ENCODE measurements at regions not wholly inside any gene's neighbourhood (a gene's known extent, or its start where the extent isn't known, plus 50 kb on each side); places are given as distances from the start of the nearest gene placed in this dataset.
A peak's percentile ranks its signal among the peaks of the same experiment; 100 is the strongest.

- H3K9me3 Mint-ChIP-seq: peaks cover 6% of the 10 kb centered on the region; the same call in 1 of the 2 replicates
- POLR2A ChIA-PET: no interaction called here
- no peak overlapping the region for H3K4me3 Mint-ChIP-seq
- DNase-seq (ENCODE audit: low spot score) (no peak), ATAC-seq (no peak)
- CTCF ChIA-PET: no interaction called here
- peaks cover 18% of the 10 kb centered on the region for H3K4me1 Mint-ChIP-seq
- no peaks in the 10 kb centered on the region for H3K36me3 Mint-ChIP-seq
- TF ChIP-seq ZNF317 (CRISPR knock-in tag; IDR thresholded peaks at IDR 0.05; ENCODE audit: borderline replicate concordance, low read depth) (no peak), ZNF219 (CRISPR knock-in tag; IDR thresholded peaks at IDR 0.05; ENCODE audit: borderline replicate concordance) (no peak), TP53 (CRISPR knock-in tag; IDR thresholded peaks at IDR 0.05) (no peak), ZNF396 (CRISPR knock-in tag; IDR thresholded peaks at IDR 0.05; ENCODE audit: borderline replicate concordance) (no peak), JAZF1 (CRISPR knock-in tag; IDR thresholded peaks at IDR 0.05) (no peak), JUN (CRISPR knock-in tag; IDR thresholded peaks at IDR 0.05) (no peak), FOXP1 (CRISPR knock-in tag; IDR thresholded peaks at IDR 0.05; ENCODE audit: borderline replicate concordance) (no peak), ELF4 (CRISPR knock-in tag; IDR thresholded peaks at IDR 0.05; ENCODE audit: low read depth) (no peak), RELA (CRISPR knock-in tag; IDR thresholded peaks at IDR 0.05; ENCODE audit: borderline replicate concordance) (no peak), GTF2I (CRISPR knock-in tag; conservative IDR thresholded peaks at IDR 0.05) (no peak), USF1 (CRISPR knock-in tag; IDR thresholded peaks at IDR 0.05) (no peak), ZNF232 (CRISPR knock-in tag; IDR thresholded peaks at IDR 0.05) (no peak), GRHL2 (CRISPR knock-in tag; IDR thresholded peaks at IDR 0.05; ENCODE audit: insufficient replicate concordance, severe bottlenecking) (no peak), ATF2 (CRISPR knock-in tag; IDR thresholded peaks at IDR 0.05; ENCODE audit: borderline replicate concordance, low read depth) (no peak), PRDM15 (CRISPR knock-in tag; IDR thresholded peaks at IDR 0.05) (no peak)
- no peaks in the 10 kb centered on the region for H3K27me3 Mint-ChIP-seq (ENCODE audit: low read depth)
- no peak overlapping the region for H3K27ac Mint-ChIP-seq
Measured at GRCh38 chr1:70581661-70582060, 170.6 kb downstream of the CTH start.

GRCh38 chr1:70583522-70583921 is 172.5 kb downstream of the CTH start:
- ChIA-PET CTCF (no interaction called here), POLR2A (no interaction called here)
- H3K9me3 Mint-ChIP-seq: peaks cover 11% of the 10 kb centered on the region
- H3K36me3 Mint-ChIP-seq: peaks cover 5% of the 10 kb centered on the region
- no peak for TF ChIP-seq ELF4 (CRISPR knock-in tag; IDR thresholded peaks at IDR 0.05; ENCODE audit: low read depth)
- no peak overlapping the region for H3K4me3 Mint-ChIP-seq
- DNase-seq (ENCODE audit: low spot score): no peak
- H3K27me3 Mint-ChIP-seq (ENCODE audit: low read depth): no peaks in the 10 kb centered on the region
- no peak overlapping the region for H3K27ac Mint-ChIP-seq
- peak; percentile 33; the same call in 1 of the 2 replicates for ATAC-seq
- H3K4me1 Mint-ChIP-seq: peaks cover 37% of the 10 kb centered on the region

- Mint-ChIP-seq H3K36me3 (peaks cover 24% of the 10 kb centered on the region), H3K4me1 (peaks cover 43% of the 10 kb centered on the region), H3K27ac (0 out of 2 replicates have a peak overlapping the region, but pooled peaks have one; percentile 27), H3K4me3 (no peak overlapping the region; the same call in 1 of the 2 replicates), H3K27me3 (ENCODE audit: low read depth) (no peaks in the 10 kb centered on the region), H3K9me3 (peaks cover 30% of the 10 kb centered on the region)
- ChIA-PET POLR2A (no interaction called here), CTCF (interaction anchor here (0.6 kb wide), 1 partner anchor 32 kb away, joined by 3 read pairs; no protein-coding TSS in a partner anchor)
- ATAC-seq (peak; percentile 77), DNase-seq (ENCODE audit: low spot score) (no peak)
- TF ChIP-seq E2F1 (CRISPR knock-in tag; IDR thresholded peaks at IDR 0.05): no peak
- no peak for TF ChIP-seq CBFB (CRISPR knock-in tag; IDR thresholded peaks at IDR 0.05; ENCODE audit: low read depth)
- TF ChIP-seq MXD4 (CRISPR knock-in tag; IDR thresholded peaks at IDR 0.05; ENCODE audit: borderline replicate concordance): no peak
- TF ChIP-seq ZBTB21 (CRISPR knock-in tag; IDR thresholded peaks at IDR 0.05; ENCODE audit: borderline replicate concordance): no peak
- no peak for TF ChIP-seq ESRRA (CRISPR knock-in tag; IDR thresholded peaks at IDR 0.05; ENCODE audit: borderline replicate concordance)
- TF ChIP-seq FOXJ3 (CRISPR knock-in tag; IDR thresholded peaks at IDR 0.05; ENCODE audit: borderline replicate concordance): no peak
- no peak for TF ChIP-seq IRF2 (CRISPR knock-in tag; IDR thresholded peaks at IDR 0.05; ENCODE audit: borderline replicate concordance, low read depth)
- TF ChIP-seq IRF1 (CRISPR knock-in tag; IDR thresholded peaks at IDR 0.05): no peak
- no peak for TF ChIP-seq FOXK1 (CRISPR knock-in tag; IDR thresholded peaks at IDR 0.05)
Measured at GRCh38 chr1:70586046-70586445, 175.0 kb downstream of the CTH start.

Data from WTC11 (cell line).